Kidney (tissue), 13 donors: ENCODE measurements at regions not wholly inside any gene's neighbourhood (a gene's known extent, or its start where the extent isn't known, plus 50 kb on each side); places are given as distances from the start of the nearest gene placed in this dataset.

ENCODE experiments used
- DNase-seq, 5 donors: peaks; one replicate each; pipeline ENCODE4 v3.0.0-alpha.2; 2013 to 2020
- FAIRE-seq: peaks from 2 replicates; lab custom pipeline; 2012; peaks lifted over from hg19 to GRCh38; lab: Jason Lieb, UNC
- H3K27ac ChIP-seq, 2 donors: one replicate each; pipeline ENCODE4 v1.7.0; 2013; ENCODE audit warnings: low read depth in 2 of 2, low read length in 2 of 2, inconsistent platforms in 1 of 2
- H3K27me3 ChIP-seq: one replicate; pipeline ENCODE4 v1.7.1; 2013; ENCODE audit warnings: low read length, inconsistent platforms; ENCODE audit not compliant: control insufficient read depth, insufficient read depth
- H3K36me3 ChIP-seq, 3 donors: one replicate each; pipeline versions ENCODE4 v1.7.0 to v1.7.1; 2013; ENCODE audit warnings: low read length in 3 of 3, control low read depth in 1 of 3, inconsistent platforms in 1 of 3; ENCODE audit not compliant: insufficient read depth in 3 of 3, control insufficient read depth in 2 of 3
- H3K4me1 ChIP-seq, 3 donors: one replicate each; pipeline versions ENCODE4 v1.7.0 to v1.7.1; 2013; ENCODE audit warnings: low read length in 3 of 3, inconsistent platforms in 1 of 3, low read depth in 1 of 3; ENCODE audit not compliant: control insufficient read depth in 2 of 3, insufficient read depth in 2 of 3
- H3K4me3 ChIP-seq, 3 donors: one replicate each; pipeline versions ENCODE4 v1.7.0 to v1.8.1; 2013; ENCODE audit warnings: low read length in 3 of 3, control low read depth in 1 of 3, inconsistent platforms in 1 of 3
- H3K9ac ChIP-seq, 3 donors: one replicate each; pipeline versions ENCODE4 v1.7.0 to v1.7.1; 2013; ENCODE audit warnings: low read length in 3 of 3, control low read depth in 1 of 3, inconsistent platforms in 1 of 3
- H3K9me3 ChIP-seq, 3 donors: one replicate each; pipeline versions ENCODE4 v1.7.0 to v1.7.1; 2013; ENCODE audit warnings: low read length in 3 of 3, control low read depth in 1 of 3, inconsistent platforms in 1 of 3; ENCODE audit not compliant: control insufficient read depth in 2 of 3, insufficient read depth in 1 of 3
- intact Hi-C: fragments of 100-400 bp; cut with DNase I; formaldehyde crosslinking; loops from one replicate; pipeline ENCODE4 v1.11.1; 2022
- TF ChIP-seq, protein P1 (sequence below): IDR thresholded peaks from 3 replicates; pipeline ENCODE4 v1.5.1; 2012; ENCODE audit warnings: mild to moderate bottlenecking, moderate library complexity, borderline replicate concordance; ENCODE audit not compliant: insufficient read depth; ENCODE audit errors: extremely low read depth
- donor health status: control.
- donor health status: control.
- donor health status: control.
- donor health status: control.
- donor health status: control.
- donor health status: DM: yes; HTN: yes; CAD: no.
- donor health status: Normal renal cell carcinoma (clear cell type).

DNA sequence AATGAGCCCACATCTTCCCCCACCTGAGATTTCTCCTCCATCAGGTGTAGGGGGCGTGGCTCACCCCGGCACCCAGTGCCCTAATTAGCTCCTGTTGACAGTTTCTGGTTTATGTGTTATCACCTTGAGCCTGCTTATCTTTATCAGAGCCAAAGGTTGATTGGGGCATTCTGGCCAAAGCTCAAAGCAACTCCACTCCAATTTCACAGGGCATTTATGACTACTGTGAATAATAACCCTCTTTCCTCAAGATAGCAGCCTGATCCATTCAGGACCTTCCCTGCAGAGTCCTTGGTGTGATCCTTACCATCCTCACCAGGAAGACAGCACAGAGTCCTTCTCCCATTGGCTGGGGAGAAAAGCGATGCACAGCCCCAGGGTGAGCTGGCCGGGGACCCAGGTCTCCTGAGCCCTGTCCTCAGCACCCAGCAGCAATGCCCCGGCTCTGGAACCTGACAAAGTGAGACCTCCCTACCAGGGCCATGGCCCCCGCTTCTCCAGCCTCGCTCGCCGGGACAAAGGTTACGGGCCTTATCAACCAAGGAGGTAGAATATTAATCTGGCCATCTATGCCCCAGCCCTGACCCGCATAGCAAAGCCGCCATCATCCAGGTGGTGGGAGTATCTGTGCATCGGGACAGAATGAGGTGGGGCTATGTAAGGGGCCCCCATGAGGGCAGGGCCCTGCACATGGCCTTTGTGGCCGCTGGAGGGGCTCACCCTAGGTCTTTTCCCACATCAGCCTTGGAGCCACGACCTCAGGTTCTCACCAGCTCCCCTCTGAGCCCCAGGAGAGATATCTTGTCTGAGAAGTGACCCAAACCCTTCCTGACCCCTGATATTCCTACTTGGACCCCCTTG, 64.5 kb downstream of the ZFP36L2 start:
- intact Hi-C loops: no loop called here
- Histone ChIP-seq H3K27ac (peak overlapping the region; percentile 25 to 49), H3K4me3 (no peak overlapping the region), H3K9me3 (no peaks in the 10 kb centered on the region), H3K36me3 (no peaks in the 10 kb centered on the region), H3K9ac (no peak overlapping the region), H3K27me3 (no peaks in the 10 kb centered on the region), H3K4me1 (peaks cover 0 to 25% (median 19%) of the 10 kb centered on the region in 3 donors)
- FAIRE-seq (no peak), DNase-seq (no peak)
- TF ChIP-seq, protein P1, sequence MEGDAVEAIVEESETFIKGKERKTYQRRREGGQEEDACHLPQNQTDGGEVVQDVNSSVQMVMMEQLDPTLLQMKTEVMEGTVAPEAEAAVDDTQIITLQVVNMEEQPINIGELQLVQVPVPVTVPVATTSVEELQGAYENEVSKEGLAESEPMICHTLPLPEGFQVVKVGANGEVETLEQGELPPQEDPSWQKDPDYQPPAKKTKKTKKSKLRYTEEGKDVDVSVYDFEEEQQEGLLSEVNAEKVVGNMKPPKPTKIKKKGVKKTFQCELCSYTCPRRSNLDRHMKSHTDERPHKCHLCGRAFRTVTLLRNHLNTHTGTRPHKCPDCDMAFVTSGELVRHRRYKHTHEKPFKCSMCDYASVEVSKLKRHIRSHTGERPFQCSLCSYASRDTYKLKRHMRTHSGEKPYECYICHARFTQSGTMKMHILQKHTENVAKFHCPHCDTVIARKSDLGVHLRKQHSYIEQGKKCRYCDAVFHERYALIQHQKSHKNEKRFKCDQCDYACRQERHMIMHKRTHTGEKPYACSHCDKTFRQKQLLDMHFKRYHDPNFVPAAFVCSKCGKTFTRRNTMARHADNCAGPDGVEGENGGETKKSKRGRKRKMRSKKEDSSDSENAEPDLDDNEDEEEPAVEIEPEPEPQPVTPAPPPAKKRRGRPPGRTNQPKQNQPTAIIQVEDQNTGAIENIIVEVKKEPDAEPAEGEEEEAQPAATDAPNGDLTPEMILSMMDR: no peak

DNA sequence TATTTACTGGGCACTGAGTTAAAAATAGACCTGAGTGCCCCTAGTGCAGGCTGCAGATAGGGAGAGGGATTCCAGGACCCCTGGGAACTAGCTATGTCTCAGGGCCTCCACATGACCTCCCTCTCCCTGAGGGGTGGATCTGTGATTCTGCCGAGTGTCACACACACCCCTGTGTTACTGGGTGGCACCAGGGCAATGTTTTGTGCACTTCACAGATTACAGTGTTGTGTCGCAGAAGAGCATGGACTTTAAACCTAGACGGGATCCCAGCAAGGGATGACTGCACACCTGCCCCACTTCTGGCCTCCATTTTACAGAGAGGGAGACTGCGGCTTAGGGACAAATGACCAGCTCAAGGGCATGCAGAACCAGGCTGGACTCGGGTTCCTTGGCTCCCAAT, 65.6 kb downstream of the ZFP36L2 start:
- no peaks in the 10 kb centered on the region for H3K36me3 ChIP-seq
- H3K4me1 ChIP-seq: peaks cover 0 to 25% (median 19%) of the 10 kb centered on the region in 3 donors
- no peaks in the 10 kb centered on the region for H3K27me3 ChIP-seq
- H3K27ac ChIP-seq: peak overlapping the region; percentile 13 to 58
- TF ChIP-seq, protein P1: no peak
- H3K9me3 ChIP-seq: no peaks in the 10 kb centered on the region
- FAIRE-seq: no peak
- no peak overlapping the region for H3K4me3 ChIP-seq
- no peak overlapping the region for H3K9ac ChIP-seq
- intact Hi-C loops: no loop called here
- DNase-seq: no peak

DNA sequence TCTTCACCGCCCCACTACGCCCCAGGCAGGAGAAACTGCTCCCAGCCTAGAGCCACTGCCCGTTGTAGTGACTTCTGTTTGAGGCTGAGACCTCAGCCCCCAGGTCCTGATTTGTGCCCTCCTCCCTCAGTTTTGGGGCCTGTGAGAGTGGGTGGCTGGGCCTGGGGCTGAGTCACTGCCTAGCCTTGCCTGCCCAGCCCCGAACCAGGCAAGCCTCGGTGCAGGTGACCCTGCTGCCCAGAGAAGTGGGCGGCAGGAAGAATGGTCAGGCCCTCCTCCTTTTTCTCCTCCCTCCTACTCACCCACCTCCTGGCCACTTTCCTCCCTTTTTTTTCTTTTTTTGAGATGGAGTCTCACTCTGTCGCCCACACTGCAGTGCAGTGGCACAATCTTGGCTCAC, 66.6 kb downstream of the ZFP36L2 start:
- Histone ChIP-seq H3K27ac (peak overlapping the region; percentile 43 to 58), H3K36me3 (no peaks in the 10 kb centered on the region), H3K4me3 (no peak overlapping the region), H3K4me1 (peaks cover 0 to 25% (median 19%) of the 10 kb centered on the region in 3 donors), H3K27me3 (no peaks in the 10 kb centered on the region), H3K9me3 (no peaks in the 10 kb centered on the region), H3K9ac (no peak overlapping the region)
- TF ChIP-seq, protein P1: no peak
- intact Hi-C loops: no loop called here
- FAIRE-seq (no peak), DNase-seq (no peak)
